Vagina (tissue), 2 donors: ENCODE measurements at regions not wholly inside any gene's neighbourhood (a gene's known extent, or its start where the extent isn't known, plus 50 kb on each side); places are given as distances from the start of the nearest gene placed in this dataset.
"Not testable (repeated sequence)": the region's sequence is repeated elsewhere in the genome, so short reads cannot be mapped to it uniquely, and the experiment has no call there.

ENCODE experiments used
- POLR2A ChIP-seq, 2 donors: fragments of 450-650 bp; IDR thresholded peaks; one replicate each; pipeline ENCODE4 v1.6.1; 2017; ENCODE audit warnings: antibody characterized with exemption in 2 of 2, mild to moderate bottlenecking in 2 of 2, moderate library complexity in 2 of 2
- POLR2AphosphoS5 ChIP-seq, 2 donors: sonication (generic); formaldehyde crosslinking; IDR thresholded peaks; one replicate each; pipeline ENCODE4 v1.9.0; 2017; ENCODE audit warnings: antibody characterized with exemption in 2 of 2, mild to moderate bottlenecking in 2 of 2, low read depth in 1 of 2; ENCODE audit not compliant: insufficient read depth in 1 of 2
- TF ChIP-seq, protein P1 (sequence below), 3 experiments: fragments of 450-650 bp in 2 of 3; fragments of 200-600 bp in 1 of 3; sonication (generic) in 1 of 3; IDR thresholded peaks; one replicate each; pipeline ENCODE4 v1.5.1; 2017 to 2019; ENCODE audit warnings: antibody characterized with exemption in 3 of 3, mild to moderate bottlenecking in 2 of 3, moderate library complexity in 2 of 3

DNA sequence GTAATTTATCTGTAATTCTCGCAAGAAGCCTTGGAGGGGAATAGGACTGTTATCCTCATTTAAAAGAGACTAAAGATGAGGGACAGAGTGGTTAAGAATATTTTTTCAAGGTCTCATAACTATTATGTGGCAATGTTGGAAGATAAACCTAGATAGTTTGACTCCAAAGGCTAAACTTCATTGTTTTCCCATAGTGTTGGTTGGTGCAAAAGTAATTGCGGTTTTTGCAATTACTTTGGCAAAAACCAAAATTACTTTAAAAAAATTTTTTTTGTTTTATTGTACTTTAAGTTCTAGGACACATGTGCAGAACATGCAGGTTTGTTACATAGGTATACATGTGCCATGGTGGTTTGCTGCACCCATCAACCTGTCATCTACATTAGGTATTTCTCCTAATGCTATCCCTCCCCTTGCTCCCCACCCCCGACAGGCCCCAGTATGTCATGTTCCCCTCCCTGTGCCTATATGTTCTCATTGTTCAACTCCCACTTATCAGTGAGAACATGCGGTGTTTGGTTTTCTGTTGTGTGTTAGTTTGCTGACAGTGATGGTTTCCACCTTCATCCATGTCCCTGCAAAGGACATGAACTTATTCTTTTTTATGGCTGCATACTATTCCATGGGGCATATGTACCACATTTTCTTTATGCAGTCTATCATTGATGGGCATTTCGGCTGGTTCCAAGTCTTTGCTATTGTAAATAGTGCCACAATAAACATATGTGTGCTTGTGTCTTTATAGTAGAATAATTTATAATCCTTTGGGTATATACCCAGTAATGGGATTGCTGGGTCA, 72.9 kb upstream of the TBX18 start:
- TF ChIP-seq, protein P1, sequence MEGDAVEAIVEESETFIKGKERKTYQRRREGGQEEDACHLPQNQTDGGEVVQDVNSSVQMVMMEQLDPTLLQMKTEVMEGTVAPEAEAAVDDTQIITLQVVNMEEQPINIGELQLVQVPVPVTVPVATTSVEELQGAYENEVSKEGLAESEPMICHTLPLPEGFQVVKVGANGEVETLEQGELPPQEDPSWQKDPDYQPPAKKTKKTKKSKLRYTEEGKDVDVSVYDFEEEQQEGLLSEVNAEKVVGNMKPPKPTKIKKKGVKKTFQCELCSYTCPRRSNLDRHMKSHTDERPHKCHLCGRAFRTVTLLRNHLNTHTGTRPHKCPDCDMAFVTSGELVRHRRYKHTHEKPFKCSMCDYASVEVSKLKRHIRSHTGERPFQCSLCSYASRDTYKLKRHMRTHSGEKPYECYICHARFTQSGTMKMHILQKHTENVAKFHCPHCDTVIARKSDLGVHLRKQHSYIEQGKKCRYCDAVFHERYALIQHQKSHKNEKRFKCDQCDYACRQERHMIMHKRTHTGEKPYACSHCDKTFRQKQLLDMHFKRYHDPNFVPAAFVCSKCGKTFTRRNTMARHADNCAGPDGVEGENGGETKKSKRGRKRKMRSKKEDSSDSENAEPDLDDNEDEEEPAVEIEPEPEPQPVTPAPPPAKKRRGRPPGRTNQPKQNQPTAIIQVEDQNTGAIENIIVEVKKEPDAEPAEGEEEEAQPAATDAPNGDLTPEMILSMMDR (IDR thresholded peaks at IDR 0.05) = not testable (repeated sequence)
- not testable (repeated sequence) for TF ChIP-seq POLR2A (IDR thresholded peaks at IDR 0.05); POLR2AphosphoS5 (IDR thresholded peaks at IDR 0.05; ENCODE audit: insufficient read depth in 1 of 2, low read depth in 1 of 2)
